OCI-LY7 (cell line): ENCODE measurements at regions not wholly inside any gene's neighbourhood (a gene's known extent, or its start where the extent isn't known, plus 50 kb on each side); places are given as distances from the start of the nearest gene placed in this dataset.
"Not testable (repeated sequence)": the region's sequence is repeated elsewhere in the genome, so short reads cannot be mapped to it uniquely, and the experiment has no call there.

ENCODE experiments used
- BruUV-seq: library from RNA; stranded (reverse); fragments of 400-500 nt; replicated peaks from 2 replicates; lab custom pipeline; 2021; lab: Mats Ljungman, UMichigan
- CTCF ChIA-PET: fragments of 300-600 bp; sonication (Branson Sonifier 250); formaldehyde crosslinking; loops from one replicate; lab custom pipeline; 2022; ENCODE audit warnings: antibody characterized with exemption; ENCODE audit not compliant: unreplicated experiment; lab: Charles Lee
- POLR2A ChIA-PET: fragments of 300-600 bp; sonication (Branson Sonifier 250); formaldehyde crosslinking; loops from one replicate; lab custom pipeline; 2022; ENCODE audit warnings: antibody characterized with exemption; lab: Charles Lee
- DNase-seq: peaks from one replicate; pipeline ENCODE4 v3.0.0-alpha.2; 2015; ENCODE audit warnings: low spot score
- H2AFZ ChIP-seq: fragments of 200-600 bp; sonication (generic), shearing (Covaris generic); 2 replicates; pipeline ENCODE4 v1.6.1; 2014; ENCODE audit warnings: mild to moderate bottlenecking, antibody characterized with exemption, low read length, moderate library complexity
- H3K27ac ChIP-seq: fragments of 200-600 bp; sonication (generic); 2 replicates; pipeline ENCODE4 v1.5.1; 2014; ENCODE audit warnings: mixed run types, low read depth, mild to moderate bottlenecking, moderate library complexity, low read length, inconsistent platforms; ENCODE audit not compliant: poor library complexity, severe bottlenecking
- H3K36me3 ChIP-seq: fragments of 200-600 bp; sonication (generic); 2 replicates; pipeline ENCODE4 v1.6.1; 2014; ENCODE audit warnings: mild to moderate bottlenecking, antibody characterized with exemption, low read length, moderate library complexity, mixed read lengths; ENCODE audit not compliant: insufficient read depth
- H3K4me1 ChIP-seq: fragments of 200-600 bp; sonication (generic); 2 replicates; pipeline ENCODE4 v1.5.1; 2014; ENCODE audit warnings: mild to moderate bottlenecking, low read length; ENCODE audit not compliant: insufficient read depth, poor library complexity, severe bottlenecking
- H3K4me2 ChIP-seq: fragments of 200-600 bp; sonication (generic); 2 replicates; pipeline ENCODE4 v1.6.1; 2014; ENCODE audit warnings: mild to moderate bottlenecking, low read length
- H3K4me3 ChIP-seq: fragments of 200-600 bp; sonication (generic); 2 replicates; pipeline ENCODE4 v1.5.1; 2014; ENCODE audit warnings: mild to moderate bottlenecking, low read depth, low read length; ENCODE audit not compliant: poor library complexity, severe bottlenecking
- H3K79me2 ChIP-seq: fragments of 200-600 bp; sonication (generic); 2 replicates; pipeline ENCODE4 v1.6.1; 2016; ENCODE audit warnings: low read depth, mild to moderate bottlenecking, low read length, moderate library complexity, mixed read lengths; ENCODE audit not compliant: insufficient read depth
- H3K9me2 ChIP-seq: fragments of 200-600 bp; sonication (generic); 2 replicates; pipeline ENCODE4 v1.6.1; 2016; ENCODE audit warnings: mild to moderate bottlenecking, low read length, mixed read lengths; ENCODE audit not compliant: insufficient read depth
- H3K9me3 ChIP-seq: fragments of 200-600 bp; sonication (generic); 2 replicates; pipeline ENCODE4 v1.6.1; 2014; ENCODE audit warnings: mild to moderate bottlenecking, mixed run types, low read length, mixed read lengths
- H4K20me1 ChIP-seq: fragments of 200-600 bp; sonication (generic); 2 replicates; pipeline ENCODE4 v1.6.1; 2014; ENCODE audit warnings: mild to moderate bottlenecking, antibody characterized with exemption, low read length, moderate library complexity, mixed read lengths; ENCODE audit not compliant: insufficient read depth
- EZH2phosphoT487 ChIP-seq: fragments of 200-600 bp; sonication (generic); IDR thresholded peaks from 2 replicates; pipeline ENCODE4 v1.6.1; 2018; ENCODE audit warnings: low read depth, borderline replicate concordance, mild to moderate bottlenecking, mixed run types, antibody characterized with exemption, low read length, moderate library complexity, mixed read lengths
- intact Hi-C: fragments of 100-400 bp; cut with micrococcal nuclease; formaldehyde crosslinking; loops from one replicate; pipeline ENCODE4 v1.10.0; 2022; ENCODE audit not compliant: unreplicated experiment
- TF ChIP-seq, protein P1 (sequence below): fragments of 200-600 bp; sonication (generic); conservative IDR thresholded peaks from 2 replicates; pipeline ENCODE4 v1.5.1; 2014; ENCODE audit warnings: mild to moderate bottlenecking, antibody characterized with exemption, low read length, moderate library complexity, mixed read lengths

GRCh38 chr11:90465553-90465952, 242.7 kb upstream of the CHORDC1 start:
- CTCF ChIA-PET = no interaction called here
- Histone ChIP-seq H3K36me3 (no peaks in the 10 kb centered on the region), H3K4me3 (no peak overlapping the region), H3K79me2 (no peaks in the 10 kb centered on the region), H3K9me2 (no peaks in the 10 kb centered on the region), H3K4me2 (no peak overlapping the region), H2AFZ (no peak overlapping the region), H3K27ac (no peak overlapping the region), H4K20me1 (no peaks in the 10 kb centered on the region), H3K4me1 (no peaks in the 10 kb centered on the region), H3K9me3 (no peaks in the 10 kb centered on the region)
- TF ChIP-seq EZH2phosphoT487 = no peak
- TF ChIP-seq, protein P1, sequence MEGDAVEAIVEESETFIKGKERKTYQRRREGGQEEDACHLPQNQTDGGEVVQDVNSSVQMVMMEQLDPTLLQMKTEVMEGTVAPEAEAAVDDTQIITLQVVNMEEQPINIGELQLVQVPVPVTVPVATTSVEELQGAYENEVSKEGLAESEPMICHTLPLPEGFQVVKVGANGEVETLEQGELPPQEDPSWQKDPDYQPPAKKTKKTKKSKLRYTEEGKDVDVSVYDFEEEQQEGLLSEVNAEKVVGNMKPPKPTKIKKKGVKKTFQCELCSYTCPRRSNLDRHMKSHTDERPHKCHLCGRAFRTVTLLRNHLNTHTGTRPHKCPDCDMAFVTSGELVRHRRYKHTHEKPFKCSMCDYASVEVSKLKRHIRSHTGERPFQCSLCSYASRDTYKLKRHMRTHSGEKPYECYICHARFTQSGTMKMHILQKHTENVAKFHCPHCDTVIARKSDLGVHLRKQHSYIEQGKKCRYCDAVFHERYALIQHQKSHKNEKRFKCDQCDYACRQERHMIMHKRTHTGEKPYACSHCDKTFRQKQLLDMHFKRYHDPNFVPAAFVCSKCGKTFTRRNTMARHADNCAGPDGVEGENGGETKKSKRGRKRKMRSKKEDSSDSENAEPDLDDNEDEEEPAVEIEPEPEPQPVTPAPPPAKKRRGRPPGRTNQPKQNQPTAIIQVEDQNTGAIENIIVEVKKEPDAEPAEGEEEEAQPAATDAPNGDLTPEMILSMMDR = no peak
- no TSS peak for BruUV-seq
- no peak for DNase-seq
- POLR2A ChIA-PET = interaction anchor here (0.7 kb wide), 1 partner anchor 112 kb away, joined by 7 read pairs; no protein-coding TSS in a partner anchor
- intact Hi-C loops = no loop called here

GRCh38 chr11:90455347-90455920, 232.6 kb upstream of the CHORDC1 start:
- H3K9me3 ChIP-seq, DNase-seq, H2AFZ ChIP-seq, BruUV-seq, H3K27ac ChIP-seq, H3K9me2 ChIP-seq, intact Hi-C loops, POLR2A ChIA-PET, H3K4me3 ChIP-seq, H3K36me3 ChIP-seq, H3K79me2 ChIP-seq, CTCF ChIA-PET, H3K4me2 ChIP-seq, H4K20me1 ChIP-seq, H3K4me1 ChIP-seq: not testable (repeated sequence)

GRCh38 chr11:90453525-90453924, 230.7 kb upstream of the CHORDC1 start:
- Histone ChIP-seq H3K36me3 (no peaks in the 10 kb centered on the region), H3K4me1 (no peaks in the 10 kb centered on the region), H4K20me1 (no peaks in the 10 kb centered on the region), H3K4me3 (no peak overlapping the region), H3K27ac (no peak overlapping the region), H3K9me2 (no peaks in the 10 kb centered on the region), H2AFZ (no peak overlapping the region), H3K4me2 (no peak overlapping the region), H3K79me2 (no peaks in the 10 kb centered on the region), H3K9me3 (no peaks in the 10 kb centered on the region)
- intact Hi-C loops = no loop called here
- ChIA-PET CTCF (no interaction called here), POLR2A (no interaction called here)
- no TSS peak for BruUV-seq
- no peak for DNase-seq
- TF ChIP-seq, protein P1 = no peak
- no peak for TF ChIP-seq EZH2phosphoT487
